BJ (cell line): ENCODE measurements at regions not wholly inside any gene's neighbourhood (a gene's known extent, or its start where the extent isn't known, plus 50 kb on each side); places are given as distances from the start of the nearest gene placed in this dataset.

Source experiments
- CTCF ChIA-PET: fragments of 350-600 bp; formaldehyde crosslinking; extraction: SDS; loops from one replicate; lab custom pipeline; 2021; ENCODE audit warnings: antibody characterized with exemption, inconsistent platforms; lab: Yijun Ruan, JAX
- POLR2A ChIA-PET: fragments of 300-600 bp; sonication (Branson Sonifier 250); formaldehyde crosslinking; extraction: SDS; loops from one replicate; lab custom pipeline; 2021; ENCODE audit warnings: antibody characterized with exemption; lab: Charles Lee
- DNase-seq: peaks from one replicate; pipeline ENCODE4 v3.0.0-alpha.2; 2011; ENCODE audit warnings: low read depth
- H3K27me3 ChIP-seq: 2 replicates; pipeline ENCODE4 v1.6.0; 2011; ENCODE audit warnings: low read length; ENCODE audit not compliant: control insufficient read depth, insufficient read depth
- H3K36me3 ChIP-seq: 2 replicates; pipeline ENCODE4 v1.5.1; 2011; ENCODE audit warnings: low read length; ENCODE audit not compliant: control insufficient read depth, insufficient read depth
- H3K4me3 ChIP-seq: 2 replicates; pipeline ENCODE4 v1.5.1; 2011; ENCODE audit warnings: low read depth, mild to moderate bottlenecking, control low read depth, low read length
- TF ChIP-seq, protein P1 (sequence below): IDR thresholded peaks from 2 replicates; pipeline ENCODE4 v1.5.1; 2011; ENCODE audit warnings: low read depth, mild to moderate bottlenecking, control low read depth, inconsistent platforms, low read length, moderate library complexity; ENCODE audit not compliant: insufficient read depth

DNA sequence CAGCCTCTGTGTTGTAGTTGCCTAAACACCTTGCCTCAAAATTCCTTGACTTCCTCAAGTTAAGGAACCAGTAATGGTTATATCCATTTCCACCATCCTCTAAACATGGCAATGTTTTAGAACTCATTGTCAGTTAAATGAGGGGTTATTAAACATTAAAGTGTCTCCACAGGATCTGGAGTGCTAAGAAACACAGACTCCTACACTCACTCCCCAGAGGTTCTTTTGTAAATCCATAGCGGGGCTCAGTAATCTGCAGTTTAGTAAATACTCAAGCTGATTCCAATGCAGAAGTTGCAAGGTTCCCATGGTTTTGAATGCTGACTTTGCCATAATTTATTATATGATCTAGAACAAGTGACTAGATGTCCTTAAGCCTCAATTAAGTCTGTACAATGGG, 245.5 kb downstream of the GPAT3 start:
- no peak overlapping the region for H3K4me3 ChIP-seq
- CTCF ChIA-PET: interaction anchor here (1.4 to 2.9 kb wide), 2 partner anchors 11 kb away, joined by 4 to 10 read pairs; no protein-coding TSS in a partner anchor
- no peak for DNase-seq
- TF ChIP-seq, protein P1, sequence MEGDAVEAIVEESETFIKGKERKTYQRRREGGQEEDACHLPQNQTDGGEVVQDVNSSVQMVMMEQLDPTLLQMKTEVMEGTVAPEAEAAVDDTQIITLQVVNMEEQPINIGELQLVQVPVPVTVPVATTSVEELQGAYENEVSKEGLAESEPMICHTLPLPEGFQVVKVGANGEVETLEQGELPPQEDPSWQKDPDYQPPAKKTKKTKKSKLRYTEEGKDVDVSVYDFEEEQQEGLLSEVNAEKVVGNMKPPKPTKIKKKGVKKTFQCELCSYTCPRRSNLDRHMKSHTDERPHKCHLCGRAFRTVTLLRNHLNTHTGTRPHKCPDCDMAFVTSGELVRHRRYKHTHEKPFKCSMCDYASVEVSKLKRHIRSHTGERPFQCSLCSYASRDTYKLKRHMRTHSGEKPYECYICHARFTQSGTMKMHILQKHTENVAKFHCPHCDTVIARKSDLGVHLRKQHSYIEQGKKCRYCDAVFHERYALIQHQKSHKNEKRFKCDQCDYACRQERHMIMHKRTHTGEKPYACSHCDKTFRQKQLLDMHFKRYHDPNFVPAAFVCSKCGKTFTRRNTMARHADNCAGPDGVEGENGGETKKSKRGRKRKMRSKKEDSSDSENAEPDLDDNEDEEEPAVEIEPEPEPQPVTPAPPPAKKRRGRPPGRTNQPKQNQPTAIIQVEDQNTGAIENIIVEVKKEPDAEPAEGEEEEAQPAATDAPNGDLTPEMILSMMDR: no peak
- no peaks in the 10 kb centered on the region for H3K36me3 ChIP-seq
- POLR2A ChIA-PET: no interaction called here
- H3K27me3 ChIP-seq: no peaks in the 10 kb centered on the region

DNA sequence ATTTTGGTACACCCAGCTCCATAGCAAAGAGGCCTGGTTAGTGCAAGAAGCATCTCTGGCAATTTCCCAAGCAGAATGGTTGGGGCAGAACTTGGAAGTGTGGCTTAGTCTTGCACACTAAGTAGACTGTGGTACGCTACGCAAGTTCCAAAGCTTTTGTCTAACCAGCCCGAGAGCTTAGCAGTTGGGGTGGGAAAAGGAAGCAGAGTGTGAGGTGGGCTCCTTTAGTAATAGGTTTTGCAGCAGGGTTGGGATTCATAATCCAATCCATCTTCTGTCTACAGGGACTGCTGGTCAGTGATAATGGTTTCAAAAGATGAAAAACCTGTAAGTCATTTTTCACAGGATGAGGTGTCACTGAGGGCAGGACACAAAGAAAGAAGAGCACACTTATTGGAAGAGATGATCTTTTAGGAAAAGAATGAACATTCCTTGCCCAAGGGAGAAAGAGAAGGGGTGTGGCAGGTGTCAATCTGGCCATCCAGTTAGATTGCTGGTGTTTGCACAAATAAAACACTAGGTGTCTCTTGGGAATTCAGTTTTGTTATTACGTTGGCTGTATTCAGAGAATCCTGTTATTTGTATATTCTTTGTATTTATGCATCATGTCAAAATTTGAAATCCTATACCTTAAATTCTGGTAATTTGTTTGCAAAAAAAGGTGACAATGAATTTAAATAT, 244.3 kb downstream of the GPAT3 start:
- H3K36me3 ChIP-seq: no peaks in the 10 kb centered on the region
- TF ChIP-seq, protein P1: no peak
- CTCF ChIA-PET: interaction anchor here (2.1 to 2.9 kb wide), 2 partner anchors 10 to 181 kb away, joined by 6 to 10 read pairs; no protein-coding TSS in a partner anchor
- H3K4me3 ChIP-seq: no peak overlapping the region
- POLR2A ChIA-PET: no interaction called here
- H3K27me3 ChIP-seq: no peaks in the 10 kb centered on the region
- no peak for DNase-seq

DNA sequence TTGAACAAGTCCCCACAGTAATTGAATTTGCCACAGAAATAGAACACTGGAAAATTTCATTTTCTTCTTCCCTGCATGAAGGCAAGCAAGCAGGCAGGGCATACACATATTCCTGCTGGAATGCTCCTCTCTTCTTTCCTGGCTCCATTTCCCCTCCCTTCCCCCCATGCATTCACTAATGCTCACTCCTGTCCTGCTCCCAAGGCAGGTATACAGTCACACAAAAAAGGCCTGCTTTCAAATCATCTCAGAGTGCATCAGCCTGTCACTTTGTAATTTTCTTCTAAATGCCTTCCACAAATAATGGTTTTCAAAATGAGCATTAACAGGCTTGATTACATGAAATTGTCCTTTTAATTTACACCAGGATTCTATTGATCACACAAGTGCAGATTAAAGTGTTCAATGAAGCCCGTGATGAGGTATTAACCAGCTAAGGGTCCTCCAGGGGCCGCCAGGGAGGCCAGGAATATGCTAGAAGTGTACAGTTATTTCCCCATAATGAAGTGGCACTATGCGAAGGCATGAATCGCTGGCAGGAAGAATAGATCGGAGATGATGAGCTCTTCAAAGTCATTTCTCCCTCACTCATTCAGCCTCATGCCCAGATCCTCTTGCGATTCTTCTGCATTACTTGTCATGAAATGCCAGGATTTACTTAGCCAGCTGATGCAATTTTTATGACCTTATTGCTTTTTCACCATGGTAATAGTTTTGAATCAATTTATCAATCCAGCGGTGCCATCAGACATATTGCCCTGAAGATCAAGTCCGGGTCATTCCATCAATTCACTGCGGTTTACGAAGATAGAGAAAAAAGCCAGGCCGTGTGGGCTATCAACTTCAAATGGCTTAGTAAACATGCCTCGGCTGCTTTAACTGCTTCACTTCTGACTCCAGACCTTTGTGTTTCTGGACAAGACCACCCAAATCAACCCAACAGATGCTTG, 243.5 kb downstream of the GPAT3 start:
- TF ChIP-seq, protein P1: no peak
- ChIA-PET CTCF (interaction anchor here (2.1 to 2.9 kb wide), 2 partner anchors 9 to 182 kb away, joined by 6 to 10 read pairs; no protein-coding TSS in a partner anchor), POLR2A (no interaction called here)
- Histone ChIP-seq H3K36me3 (no peaks in the 10 kb centered on the region), H3K27me3 (no peaks in the 10 kb centered on the region), H3K4me3 (no peak overlapping the region)
- DNase-seq: no peak

DNA sequence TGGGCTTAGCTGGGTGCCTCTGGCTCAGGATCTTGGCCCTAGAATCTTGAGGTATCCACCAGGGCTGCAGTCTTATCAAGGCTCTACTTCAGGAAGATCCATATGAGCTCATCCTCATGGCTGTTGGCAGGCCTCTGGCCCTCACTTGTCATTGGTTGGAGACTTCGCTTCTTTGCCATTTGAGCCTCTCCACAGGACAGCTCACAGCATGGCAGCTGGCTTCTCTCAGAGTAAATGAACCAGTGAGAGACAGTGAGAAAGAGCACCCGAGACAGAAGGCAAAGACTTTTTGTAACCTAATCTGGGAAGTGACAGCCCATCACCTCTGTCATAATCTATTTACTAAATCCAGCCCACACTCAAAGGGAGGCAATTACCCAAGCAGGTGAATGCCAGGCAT, 236.8 kb downstream of the GPAT3 start:
- Histone ChIP-seq H3K27me3 (no peaks in the 10 kb centered on the region), H3K36me3 (no peaks in the 10 kb centered on the region), H3K4me3 (no peak overlapping the region)
- ChIA-PET POLR2A (no interaction called here), CTCF (interaction anchor here (0.8 kb wide), 1 partner anchor 486 kb away, joined by 3 read pairs; no protein-coding TSS in a partner anchor)
- DNase-seq: no peak
- TF ChIP-seq, protein P1: no peak
